ENCODE measurements at regions not wholly inside any gene's neighbourhood (a gene's known extent, or its start where the extent isn't known, plus 50 kb on each side); places are given as distances from the start of the nearest gene placed in this dataset.

DNA sequence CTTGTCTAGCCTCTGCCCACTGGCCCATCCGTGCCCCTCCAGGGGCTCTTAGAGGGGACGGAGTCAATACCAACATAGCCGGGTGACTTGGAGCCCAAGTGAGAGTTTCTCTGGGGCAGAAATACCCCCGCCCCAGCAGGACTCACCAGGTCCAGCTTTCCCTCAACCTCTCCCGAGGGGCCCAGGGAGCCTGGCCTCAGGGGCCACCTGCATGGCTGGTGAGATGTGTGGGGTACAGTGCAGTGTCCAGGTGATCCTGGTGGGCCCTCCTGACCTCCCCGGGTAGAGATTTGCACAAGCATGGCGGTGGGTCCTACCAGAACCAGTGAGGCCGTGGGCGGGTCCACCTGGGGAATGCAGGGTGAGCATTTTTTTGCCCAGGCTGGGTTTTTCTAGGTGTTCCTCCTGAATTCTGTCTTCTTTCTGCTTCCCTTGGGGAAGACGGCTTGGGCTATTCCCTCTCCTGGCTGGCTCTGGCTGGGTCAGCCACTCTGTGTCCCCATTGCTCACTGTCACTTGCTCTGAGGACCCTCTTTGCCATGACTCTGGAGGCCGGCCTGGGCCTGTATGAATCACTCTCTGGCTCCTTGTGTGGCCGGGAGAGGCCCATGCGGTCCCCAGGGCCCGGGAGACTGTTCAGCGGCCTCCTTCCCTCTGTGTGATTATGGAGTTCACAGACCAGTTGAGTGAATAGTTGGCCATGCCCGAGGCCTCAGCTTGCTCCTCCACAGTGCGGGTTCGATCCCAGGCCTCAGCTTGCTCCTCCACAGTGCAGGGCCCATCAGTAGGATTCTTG, 71.0 kb upstream of the NKX1-1 start:
- no peak overlapping the region for H3K9ac ChIP-seq (ENCODE audit: low read length in 2 of 2)
- no peaks in the 10 kb centered on the region for H3K4me1 ChIP-seq (ENCODE audit: control insufficient read depth, insufficient read depth, low read length)
- no peak overlapping the region for H3K4me3 ChIP-seq (ENCODE audit: low read length in 2 of 2)
- H3K27ac ChIP-seq (ENCODE audit: low read length): no peak overlapping the region
- H3K27me3 ChIP-seq (ENCODE audit: control insufficient read depth in 1 of 2, insufficient read depth in 2 of 2, low read length in 2 of 2): peaks cover 8% of the 10 kb centered on the region in 2 donors
- no peaks in the 10 kb centered on the region for H3K36me3 ChIP-seq (ENCODE audit: control insufficient read depth in 2 of 2, insufficient read depth in 2 of 2, low read length in 2 of 2)
- H3K9me3 ChIP-seq (ENCODE audit: control insufficient read depth in 2 of 2, low read length in 2 of 2): peaks cover 2 to 23% of the 10 kb centered on the region in 2 donors

GRCh38 chr4:1476140-1476513, 69.9 kb upstream of the NKX1-1 start:
- H3K36me3 ChIP-seq (ENCODE audit: control insufficient read depth in 2 of 2, insufficient read depth in 2 of 2, low read length in 2 of 2): no peaks in the 10 kb centered on the region
- no peak overlapping the region for H3K4me3 ChIP-seq (ENCODE audit: low read length in 2 of 2)
- peaks cover 11 to 19% of the 10 kb centered on the region in 2 donors for H3K27me3 ChIP-seq (ENCODE audit: control insufficient read depth in 1 of 2, insufficient read depth in 2 of 2, low read length in 2 of 2)
- H3K9me3 ChIP-seq (ENCODE audit: control insufficient read depth in 2 of 2, low read length in 2 of 2): peaks cover 0 to 19% of the 10 kb centered on the region in 2 donors
- no peak overlapping the region for H3K9ac ChIP-seq (ENCODE audit: low read length in 2 of 2)
- no peak overlapping the region for H3K27ac ChIP-seq (ENCODE audit: low read length)
- no peaks in the 10 kb centered on the region for H3K4me1 ChIP-seq (ENCODE audit: control insufficient read depth, insufficient read depth, low read length)

GRCh38 chr4:1475277-1476139, 69.3 kb upstream of the NKX1-1 start:
- Histone ChIP-seq H3K27me3 (ENCODE audit: control insufficient read depth in 1 of 2, insufficient read depth in 2 of 2, low read length in 2 of 2) (peaks cover 16 to 25% of the 10 kb centered on the region in 2 donors), H3K9ac (ENCODE audit: low read length in 2 of 2) (no peak overlapping the region), H3K9me3 (ENCODE audit: control insufficient read depth in 2 of 2, low read length in 2 of 2) (peaks cover 0 to 13% of the 10 kb centered on the region in 2 donors), H3K36me3 (ENCODE audit: control insufficient read depth in 2 of 2, insufficient read depth in 2 of 2, low read length in 2 of 2) (no peaks in the 10 kb centered on the region), H3K4me3 (ENCODE audit: low read length in 2 of 2) (no peak overlapping the region), H3K4me1 (ENCODE audit: control insufficient read depth, insufficient read depth, low read length) (no peaks in the 10 kb centered on the region), H3K27ac (ENCODE audit: low read length) (no peak overlapping the region)

GRCh38 chr4:1474126-1475090, 68.2 kb upstream of the NKX1-1 start:
- H3K27ac ChIP-seq (ENCODE audit: low read length): no peak overlapping the region
- H3K4me3 ChIP-seq (ENCODE audit: low read length in 2 of 2): no peak overlapping the region
- no peaks in the 10 kb centered on the region for H3K4me1 ChIP-seq (ENCODE audit: control insufficient read depth, insufficient read depth, low read length)
- H3K36me3 ChIP-seq (ENCODE audit: control insufficient read depth in 2 of 2, insufficient read depth in 2 of 2, low read length in 2 of 2): no peaks in the 10 kb centered on the region
- H3K9ac ChIP-seq (ENCODE audit: low read length in 2 of 2): no peak overlapping the region
- H3K27me3 ChIP-seq (ENCODE audit: control insufficient read depth in 1 of 2, insufficient read depth in 2 of 2, low read length in 2 of 2): peaks cover 20 to 34% of the 10 kb centered on the region in 2 donors
- peaks cover 0 to 3% of the 10 kb centered on the region in 2 donors for H3K9me3 ChIP-seq (ENCODE audit: control insufficient read depth in 2 of 2, low read length in 2 of 2)

DNA sequence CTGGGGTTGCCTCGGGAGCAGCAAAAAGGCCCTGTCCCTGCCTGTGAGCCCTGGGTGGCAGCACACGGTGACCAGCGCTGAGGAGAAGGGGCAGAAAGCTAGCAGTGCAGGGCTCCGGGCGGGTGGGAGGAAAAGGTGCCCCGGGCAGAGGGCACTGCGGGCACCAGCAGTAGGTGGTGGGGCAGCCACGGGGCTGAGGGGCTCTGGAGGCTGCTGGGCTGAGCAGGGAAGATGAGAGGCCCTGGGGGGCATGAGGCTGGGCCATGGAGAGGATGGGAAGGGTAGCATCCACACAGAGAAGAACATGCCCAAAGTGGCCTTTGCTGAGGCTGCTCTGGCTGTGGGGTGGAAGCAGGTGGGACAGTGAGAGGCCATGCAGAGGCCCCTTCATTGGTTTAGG, 67.5 kb upstream of the NKX1-1 start:
- peaks cover 18 to 34% of the 10 kb centered on the region in 2 donors for H3K27me3 ChIP-seq (ENCODE audit: control insufficient read depth in 1 of 2, insufficient read depth in 2 of 2, low read length in 2 of 2)

GRCh38 chr4:1472911-1473518, 66.8 kb upstream of the NKX1-1 start:
- H3K36me3 ChIP-seq (ENCODE audit: control insufficient read depth in 2 of 2, insufficient read depth in 2 of 2, low read length in 2 of 2): no peaks in the 10 kb centered on the region
- no peak overlapping the region for H3K9ac ChIP-seq (ENCODE audit: low read length in 2 of 2)
- H3K27ac ChIP-seq (ENCODE audit: low read length): no peak overlapping the region
- no peak overlapping the region for H3K4me3 ChIP-seq (ENCODE audit: low read length in 2 of 2)
- H3K4me1 ChIP-seq (ENCODE audit: control insufficient read depth, insufficient read depth, low read length): no peaks in the 10 kb centered on the region
- peaks cover under 1 to 6% of the 10 kb centered on the region in 2 donors for H3K9me3 ChIP-seq (ENCODE audit: control insufficient read depth in 2 of 2, low read length in 2 of 2)
- H3K27me3 ChIP-seq (ENCODE audit: control insufficient read depth in 1 of 2, insufficient read depth in 2 of 2, low read length in 2 of 2): peaks cover 18 to 34% of the 10 kb centered on the region in 2 donors

More for the DNA sequence above, 67.5 kb upstream of the NKX1-1 start:
- no peaks in the 10 kb centered on the region for H3K36me3 ChIP-seq (ENCODE audit: control insufficient read depth in 2 of 2, insufficient read depth in 2 of 2, low read length in 2 of 2)
- no peak overlapping the region for H3K4me3 ChIP-seq (ENCODE audit: low read length in 2 of 2)
- no peak overlapping the region for H3K9ac ChIP-seq (ENCODE audit: low read length in 2 of 2)
- H3K9me3 ChIP-seq (ENCODE audit: control insufficient read depth in 2 of 2, low read length in 2 of 2): no peaks in the 10 kb centered on the region
- H3K4me1 ChIP-seq (ENCODE audit: control insufficient read depth, insufficient read depth, low read length): no peaks in the 10 kb centered on the region
- no peak overlapping the region for H3K27ac ChIP-seq (ENCODE audit: low read length)

- H3K27ac ChIP-seq (ENCODE audit: low read length): no peak overlapping the region
- H3K4me3 ChIP-seq (ENCODE audit: low read length in 2 of 2): no peak overlapping the region
- no peak overlapping the region for H3K9ac ChIP-seq (ENCODE audit: low read length in 2 of 2)
- H3K4me1 ChIP-seq (ENCODE audit: control insufficient read depth, insufficient read depth, low read length): no peaks in the 10 kb centered on the region
- H3K27me3 ChIP-seq (ENCODE audit: control insufficient read depth in 1 of 2, insufficient read depth in 2 of 2, low read length in 2 of 2): peaks cover 18 to 34% of the 10 kb centered on the region in 2 donors
- H3K36me3 ChIP-seq (ENCODE audit: control insufficient read depth in 2 of 2, insufficient read depth in 2 of 2, low read length in 2 of 2): no peaks in the 10 kb centered on the region
- H3K9me3 ChIP-seq (ENCODE audit: control insufficient read depth in 2 of 2, low read length in 2 of 2): peaks cover 3 to 9% of the 10 kb centered on the region in 2 donors
Measured at GRCh38 chr4:1472148-1472797, 66.0 kb upstream of the NKX1-1 start.

DNA sequence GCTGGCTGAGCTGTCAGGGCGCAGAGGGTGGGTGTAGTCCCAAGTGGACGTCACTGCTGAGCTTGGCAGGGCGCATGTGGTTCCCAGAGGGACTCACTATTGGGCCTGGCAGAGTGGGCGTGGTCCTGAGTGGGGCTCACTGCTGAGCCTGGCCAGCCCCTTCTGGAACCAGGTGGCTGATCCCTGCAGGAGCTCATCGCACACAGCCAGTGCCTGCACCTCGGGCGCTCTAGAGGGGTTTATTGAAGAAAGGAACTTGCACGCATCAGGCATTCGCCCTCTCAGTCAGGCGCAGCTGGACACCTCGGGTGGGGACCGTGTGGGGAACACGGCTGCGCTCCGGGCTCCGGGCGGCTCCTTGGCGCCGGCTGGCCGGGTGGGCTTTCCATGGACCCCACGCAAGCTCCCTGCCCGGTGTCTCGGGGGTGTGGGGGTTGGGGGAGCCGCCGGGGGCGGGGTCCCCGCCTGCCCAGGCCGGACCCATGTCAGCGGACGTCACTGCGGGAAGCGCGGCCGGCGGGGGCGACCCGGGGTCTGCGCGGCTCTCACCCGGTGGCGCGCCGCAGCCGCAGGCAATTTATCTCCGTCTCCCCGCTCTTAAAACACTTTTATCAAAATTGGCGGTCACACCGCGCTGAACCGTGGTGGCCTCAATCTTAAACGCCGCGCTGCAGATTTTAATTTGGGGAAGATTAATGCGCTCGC, 65.4 kb upstream of the NKX1-1 start:
- H3K27me3 ChIP-seq (ENCODE audit: control insufficient read depth in 1 of 2, insufficient read depth in 2 of 2, low read length in 2 of 2): peaks cover 18 to 34% of the 10 kb centered on the region in 2 donors
- H3K9me3 ChIP-seq (ENCODE audit: control insufficient read depth in 2 of 2, low read length in 2 of 2): peaks cover 3 to 9% of the 10 kb centered on the region in 2 donors
- no peak overlapping the region for H3K27ac ChIP-seq (ENCODE audit: low read length)
- H3K9ac ChIP-seq (ENCODE audit: low read length in 2 of 2): no peak overlapping the region
- H3K36me3 ChIP-seq (ENCODE audit: control insufficient read depth in 2 of 2, insufficient read depth in 2 of 2, low read length in 2 of 2): no peaks in the 10 kb centered on the region
- no peak overlapping the region for H3K4me3 ChIP-seq (ENCODE audit: low read length in 2 of 2)
- no peaks in the 10 kb centered on the region for H3K4me1 ChIP-seq (ENCODE audit: control insufficient read depth, insufficient read depth, low read length)

DNA sequence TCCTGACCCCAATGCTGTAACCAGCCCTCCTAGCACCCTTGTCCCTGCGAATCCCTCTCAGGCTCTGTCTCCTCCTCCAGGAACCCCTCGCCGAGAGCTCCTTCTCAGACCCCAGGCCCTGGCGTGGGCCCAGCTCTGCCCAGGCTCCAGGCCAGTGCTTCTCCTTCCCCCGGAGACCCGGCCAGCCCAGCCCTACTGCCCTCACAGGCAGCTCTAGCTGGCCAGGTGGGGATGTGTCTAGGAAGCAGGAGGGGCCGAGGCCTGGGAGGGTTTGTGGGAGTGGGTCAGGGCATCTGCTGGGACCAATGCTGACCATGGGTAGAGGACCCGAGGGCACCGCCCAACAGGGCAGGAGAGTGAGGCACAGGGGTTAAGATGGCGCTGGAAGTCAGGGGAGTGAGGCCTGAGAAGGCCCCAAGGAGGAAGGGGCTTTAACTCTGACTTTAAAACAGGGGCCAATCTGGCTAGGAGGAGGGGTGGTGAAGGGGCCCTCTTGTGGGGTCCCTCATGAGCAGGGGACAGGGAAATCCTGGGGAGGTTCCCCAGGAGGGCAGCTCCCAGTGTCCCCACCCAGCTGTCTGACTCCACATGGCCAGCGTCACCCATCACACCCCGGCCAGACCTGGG, 64.7 kb upstream of the NKX1-1 start:
- no peak overlapping the region for H3K4me3 ChIP-seq (ENCODE audit: low read length in 2 of 2)
- no peaks in the 10 kb centered on the region for H3K36me3 ChIP-seq (ENCODE audit: control insufficient read depth in 2 of 2, insufficient read depth in 2 of 2, low read length in 2 of 2)
- no peak overlapping the region for H3K9ac ChIP-seq (ENCODE audit: low read length in 2 of 2)
- no peaks in the 10 kb centered on the region for H3K4me1 ChIP-seq (ENCODE audit: control insufficient read depth, insufficient read depth, low read length)
- H3K27ac ChIP-seq (ENCODE audit: low read length): no peak overlapping the region
- peaks cover 3 to 9% of the 10 kb centered on the region in 2 donors for H3K9me3 ChIP-seq (ENCODE audit: control insufficient read depth in 2 of 2, low read length in 2 of 2)
- H3K27me3 ChIP-seq (ENCODE audit: control insufficient read depth in 1 of 2, insufficient read depth in 2 of 2, low read length in 2 of 2): peaks cover 18 to 34% of the 10 kb centered on the region in 2 donors

Data from stomach smooth muscle (tissue), 2 donors.